HG02885 (cell line): ENCODE measurements at regions not wholly inside any gene's neighbourhood (a gene's known extent, or its start where the extent isn't known, plus 50 kb on each side); places are given as distances from the start of the nearest gene placed in this dataset.

Experiments used
- ATAC-seq: cut with Tn5 transposase; IDR thresholded peaks from one replicate; pipeline ENCODE4 v1.9.1; 2021; ENCODE audit warnings: mild to moderate bottlenecking; ENCODE audit not compliant: unreplicated experiment, poor library complexity

DNA sequence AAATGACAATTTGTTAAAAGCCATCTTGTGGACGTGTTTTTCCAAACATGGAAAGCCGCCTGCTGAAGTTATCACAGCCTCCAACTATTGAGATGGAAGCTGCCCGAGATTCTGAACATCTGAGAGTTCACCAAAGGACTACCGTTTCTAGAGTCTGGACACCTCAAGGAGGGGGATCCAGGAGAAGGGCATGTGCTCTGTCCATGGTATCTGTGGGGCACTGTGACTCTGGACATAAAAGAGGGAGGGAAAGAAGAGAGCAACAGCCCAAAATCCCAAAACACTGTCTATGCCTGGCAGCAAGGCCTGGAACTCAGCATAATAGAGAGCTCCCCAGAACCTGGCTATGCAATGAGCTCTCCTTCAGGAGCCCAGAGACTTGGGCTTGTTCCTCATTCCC lies 319.9 kb downstream of the EN1 start:
- ATAC-seq: no peak

DNA sequence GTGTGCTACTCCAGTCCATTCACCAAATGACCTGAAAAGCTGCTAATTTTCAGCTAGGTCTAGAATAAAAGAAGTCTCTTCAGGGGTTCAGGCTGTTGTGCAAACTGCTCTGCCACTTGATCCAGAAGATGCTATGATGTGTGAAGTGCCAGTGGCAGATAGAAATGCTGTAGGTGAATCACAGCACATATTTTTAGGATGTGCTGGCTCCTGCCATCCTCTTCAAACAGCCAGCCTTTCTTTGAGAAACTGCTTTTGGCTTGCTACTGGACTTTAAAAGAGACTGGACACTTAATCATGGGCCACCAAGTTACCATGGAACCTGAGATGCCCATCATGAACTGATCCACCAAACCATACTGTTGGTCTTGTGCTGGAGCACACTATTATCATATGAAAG lies 322.1 kb downstream of the EN1 start:
- no peak for ATAC-seq

DNA sequence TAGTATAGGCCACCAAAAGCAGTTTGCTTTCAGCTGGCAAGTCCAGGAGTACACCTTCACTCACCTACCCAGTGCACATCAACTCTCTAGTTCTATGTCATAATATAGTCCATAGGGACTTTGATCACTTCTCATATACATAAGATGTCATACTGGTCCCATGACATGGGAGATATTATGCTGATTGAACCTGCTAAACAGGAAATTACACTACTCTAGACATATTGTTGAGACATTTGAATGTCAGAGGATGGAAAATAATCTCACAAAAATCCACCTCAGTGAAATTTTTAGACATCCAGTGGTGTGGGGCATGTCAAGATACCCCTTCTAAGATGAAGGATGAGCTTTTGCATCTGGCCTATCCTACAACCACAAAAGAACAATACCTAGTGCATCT lies 322.5 kb downstream of the EN1 start:
- ATAC-seq: no peak

DNA sequence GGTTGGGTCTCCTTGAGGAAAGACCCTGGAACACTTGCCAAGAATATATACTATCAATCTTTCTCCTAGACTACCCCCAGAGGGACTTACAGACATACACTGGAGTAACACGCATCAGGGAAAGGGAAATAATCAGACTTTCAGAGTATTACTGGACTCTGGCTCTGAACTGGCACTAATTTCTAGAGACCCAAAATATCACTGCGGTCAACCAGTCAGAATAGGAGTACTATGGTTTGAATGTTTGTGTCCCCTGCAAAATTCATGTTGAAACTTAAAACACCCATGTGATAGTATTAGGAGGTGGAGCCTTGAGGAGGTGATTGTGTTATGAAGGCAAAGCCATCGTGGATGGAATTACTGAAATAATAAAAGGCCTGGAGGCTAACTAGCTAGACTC lies 323.7 kb downstream of the EN1 start:
- ATAC-seq: no peak

DNA sequence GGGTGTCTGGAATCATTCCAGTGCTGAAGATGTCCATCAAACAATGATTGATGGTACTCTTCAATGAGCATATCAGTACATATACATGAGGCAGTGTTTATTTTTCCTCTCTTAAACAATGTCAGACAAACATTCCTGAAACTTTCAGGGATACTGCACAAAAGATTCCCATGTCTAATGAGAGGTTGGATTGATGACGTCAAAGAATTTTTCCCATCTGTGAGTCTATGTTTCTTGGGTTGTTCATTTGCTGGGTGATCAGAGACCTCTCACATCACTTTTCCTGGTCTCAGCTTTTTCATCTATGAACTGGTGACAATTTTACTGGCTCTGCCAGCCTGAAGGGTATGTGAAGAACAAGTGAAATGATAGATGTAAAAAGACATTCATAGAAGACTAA lies 325.5 kb downstream of the EN1 start:
- ATAC-seq: no peak

- ATAC-seq: no peak
These were observed 326.2 kb downstream of the EN1 start for GRCh38 chr2:118521272-118521671.

DNA sequence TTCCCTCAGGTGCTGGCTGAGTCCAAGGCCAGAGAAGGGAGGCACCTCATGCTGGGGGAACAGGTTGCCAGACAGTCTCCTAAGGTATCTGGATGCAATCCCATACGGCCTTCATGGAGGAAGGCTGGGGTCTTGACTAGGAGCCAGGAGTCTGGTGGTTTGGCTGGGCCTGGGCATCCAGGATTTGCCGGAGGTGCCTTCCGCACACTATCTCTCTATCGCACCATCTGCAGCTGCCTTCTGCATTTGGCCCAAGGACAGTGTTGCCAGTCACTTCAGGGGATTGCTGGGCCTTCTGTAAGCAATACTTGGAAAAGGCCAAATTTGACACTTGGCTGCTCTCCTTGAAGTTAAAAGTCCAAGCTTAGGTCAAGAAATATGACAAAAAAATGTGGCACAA lies 327.2 kb downstream of the EN1 start:
- no peak for ATAC-seq

GRCh38 chr2:118519511-118519910 lies 327.9 kb downstream of the EN1 start:
- no peak for ATAC-seq

GRCh38 chr2:118510807-118511206 lies 336.6 kb downstream of the EN1 start:
- no peak for ATAC-seq

DNA sequence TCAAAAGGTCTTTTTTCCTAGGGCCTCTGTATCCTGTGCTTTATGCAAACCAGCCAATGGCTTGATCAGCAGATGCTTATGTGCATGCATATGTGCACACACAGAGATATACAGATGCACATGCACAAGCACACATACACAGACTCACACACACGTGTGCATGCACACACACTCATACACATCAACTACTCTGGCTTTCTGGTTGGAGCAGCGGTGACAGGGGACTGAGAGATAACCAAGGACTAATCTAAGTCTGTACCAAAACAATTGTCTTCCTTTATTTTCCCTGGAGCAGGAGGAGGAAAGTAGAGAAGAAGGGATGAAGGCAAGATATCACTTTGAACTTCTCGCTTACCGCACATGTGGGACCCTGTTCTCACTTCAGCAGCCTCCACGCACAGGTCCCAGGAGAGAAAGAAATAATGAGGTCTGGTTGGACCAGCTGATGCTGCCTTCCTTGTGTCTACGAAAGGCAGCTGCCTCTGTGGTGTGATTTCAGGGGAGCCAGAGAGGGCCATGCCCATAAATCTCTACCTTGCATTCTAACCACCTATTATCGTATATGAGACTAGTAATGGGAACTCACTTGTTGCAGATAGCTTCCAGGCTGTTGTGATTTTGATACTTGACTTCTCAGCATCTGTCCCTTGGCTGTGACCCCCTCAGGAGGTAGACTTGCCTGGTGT lies 338.0 kb downstream of the EN1 start:
- ATAC-seq: no peak

GRCh38 chr2:118508282-118508681 lies 339.2 kb downstream of the EN1 start:
- ATAC-seq: no peak

DNA sequence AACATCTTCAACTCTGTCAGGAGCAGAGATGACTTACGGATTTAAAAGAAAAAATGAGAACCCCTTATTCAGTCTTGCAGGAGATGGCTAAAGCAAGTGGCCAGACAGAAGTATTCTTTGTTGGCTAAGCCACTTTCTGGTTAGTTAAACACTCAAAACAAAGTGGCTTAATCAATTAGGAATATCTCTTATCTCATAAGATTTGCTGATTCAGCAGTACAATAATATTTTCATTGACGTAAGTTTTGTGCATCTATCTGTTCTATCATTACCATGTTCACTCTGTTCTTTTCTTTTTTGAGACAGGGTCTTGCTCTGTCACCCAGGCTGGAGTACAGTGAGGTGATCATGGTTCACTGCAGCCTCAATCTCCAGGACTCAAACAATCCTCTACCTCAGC lies 342.0 kb downstream of the EN1 start:
- no peak for ATAC-seq

GRCh38 chr2:118502106-118502505 lies 345.3 kb downstream of the EN1 start:
- no peak for ATAC-seq

DNA sequence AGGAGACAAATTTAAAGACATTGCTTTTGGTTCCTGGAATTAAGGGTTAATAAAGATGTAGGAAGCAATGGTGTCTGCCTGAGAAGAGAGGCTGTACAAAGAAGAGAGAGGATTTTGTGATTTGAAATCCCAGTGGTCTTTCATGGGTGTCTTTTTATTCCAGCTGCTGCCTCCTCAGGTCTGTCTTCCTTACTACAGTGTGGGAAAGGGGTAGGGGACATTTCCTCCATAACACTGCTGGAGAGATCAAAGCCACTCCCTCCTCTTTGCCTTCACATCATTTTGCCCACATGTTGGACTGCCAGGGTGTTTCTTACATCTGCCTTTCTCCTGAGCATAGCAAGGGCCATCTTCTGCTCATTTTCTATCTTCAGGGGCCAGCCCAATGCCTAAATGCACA lies 348.5 kb downstream of the EN1 start:
- no peak for ATAC-seq

GRCh38 chr2:118496870-118497611 lies 350.4 kb downstream of the EN1 start:
- ATAC-seq: no peak

GRCh38 chr2:118496467-118496866 lies 351.0 kb downstream of the EN1 start:
- ATAC-seq: no peak

GRCh38 chr2:118495290-118495689 lies 352.2 kb downstream of the EN1 start:
- ATAC-seq: no peak

DNA sequence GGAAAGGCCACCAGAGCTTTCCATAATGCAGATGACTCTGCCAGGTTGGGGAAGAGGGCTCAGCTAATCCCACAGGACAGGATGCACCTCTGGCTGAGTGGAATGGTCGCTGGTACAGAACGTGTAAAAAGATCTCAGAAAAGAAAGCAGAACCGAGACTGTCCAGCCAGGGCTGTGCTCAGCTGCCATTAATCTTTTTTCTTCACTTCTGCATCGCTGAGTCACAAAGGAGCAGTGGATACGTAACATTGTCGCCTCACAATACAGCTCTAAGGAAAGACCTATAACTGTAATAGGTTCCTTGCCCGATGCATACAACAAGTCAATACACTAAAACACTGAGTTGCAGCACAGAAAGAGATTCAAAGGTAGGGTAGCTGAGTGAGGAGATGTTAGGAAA lies 354.2 kb downstream of the EN1 start:
- ATAC-seq: no peak

DNA sequence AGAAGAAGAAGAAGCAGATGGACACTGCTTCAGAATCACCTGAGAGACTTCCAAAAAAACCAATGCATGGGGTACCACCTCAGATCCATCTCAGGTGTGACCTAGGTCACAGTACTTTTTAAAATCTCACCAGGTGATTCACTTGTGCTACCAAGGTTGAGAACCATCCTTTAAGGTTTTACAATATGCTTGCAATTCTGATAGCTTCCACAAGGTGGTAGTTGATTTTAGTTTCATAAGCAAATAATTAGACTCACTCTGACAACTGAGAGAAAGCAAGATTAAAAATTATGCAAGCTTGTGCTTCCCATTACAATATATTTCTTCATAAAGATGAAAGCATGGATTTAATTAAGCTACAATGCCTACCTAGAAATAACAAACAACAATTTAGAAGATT lies 355.1 kb downstream of the EN1 start:
- ATAC-seq: no peak

DNA sequence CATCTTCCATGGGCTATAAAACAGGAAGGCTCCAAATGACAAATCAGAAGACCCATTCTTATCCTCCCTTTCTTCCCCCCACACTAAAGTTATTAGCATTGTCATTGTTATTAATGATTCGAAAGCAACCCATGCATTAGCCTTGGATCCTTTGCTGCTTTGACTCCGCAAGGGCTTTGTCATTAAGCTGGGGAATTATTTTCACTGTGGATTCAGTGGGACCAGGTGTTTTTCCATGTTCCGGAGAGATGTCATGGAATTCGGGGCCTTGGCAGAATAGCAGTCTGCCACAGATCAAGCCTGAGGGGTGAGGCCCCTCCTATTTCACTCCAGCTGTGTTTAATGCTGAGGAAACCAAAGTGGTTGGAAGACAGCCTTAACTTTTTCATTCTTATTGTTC lies 357.1 kb downstream of the EN1 start:
- no peak for ATAC-seq

GRCh38 chr2:118489712-118490299 lies 357.6 kb downstream of the EN1 start:
- ATAC-seq: no peak

GRCh38 chr2:118481299-118481698 lies 366.1 kb downstream of the EN1 start:
- no peak for ATAC-seq
